Mesothelial cell of epicardium (in vitro differentiated cells): ENCODE measurements at regions not wholly inside any gene's neighbourhood (a gene's known extent, or its start where the extent isn't known, plus 50 kb on each side); places are given as distances from the start of the nearest gene placed in this dataset.

Source experiments
- DNase-seq, 2 experiments: peaks; one replicate each; pipeline ENCODE4 v3.0.0; 2021; ENCODE audit warnings: low spot score in 2 of 2; ENCODE audit not compliant: unreplicated experiment in 2 of 2
- H3K27ac Mint-ChIP-seq: 2 replicates; pipeline ENCODE4 v1.8.0; 2021; ENCODE audit warnings: mixed read lengths
- H3K27me3 Mint-ChIP-seq: 2 replicates; pipeline ENCODE4 v1.8.0; 2021; ENCODE audit warnings: low read depth, mixed read lengths
- H3K36me3 Mint-ChIP-seq: 2 replicates; pipeline ENCODE4 v1.8.0; 2021; ENCODE audit warnings: mixed read lengths
- H3K4me1 Mint-ChIP-seq: 2 replicates; pipeline ENCODE4 v1.8.0; 2021; ENCODE audit warnings: mixed read lengths
- H3K4me3 Mint-ChIP-seq: 2 replicates; pipeline ENCODE4 v1.8.0; 2021; ENCODE audit warnings: mild to moderate bottlenecking, moderate library complexity, mixed read lengths
- H3K9me3 Mint-ChIP-seq: 2 replicates; pipeline ENCODE4 v1.8.0; 2021; ENCODE audit warnings: mixed read lengths
- CTCF ChIP-seq: fragments of 200-600 bp; sonication (generic); IDR thresholded peaks from one replicate; pipeline ENCODE4 v1.5.0; 2021; ENCODE audit warnings: antibody characterized with exemption; ENCODE audit not compliant: unreplicated experiment

GRCh38 chr2:67982956-67983355, 79.8 kb downstream of the C1D start:
- Mint-ChIP-seq H3K36me3 (peaks cover 3% of the 10 kb centered on the region), H3K9me3 (peaks cover 9% of the 10 kb centered on the region), H3K4me1 (no peaks in the 10 kb centered on the region), H3K27ac (no peak overlapping the region), H3K27me3 (peaks cover 9% of the 10 kb centered on the region), H3K4me3 (no peak overlapping the region)
- TF ChIP-seq CTCF = no peak
- DNase-seq = no peak

GRCh38 chr2:67984600-67984999, 78.2 kb downstream of the C1D start:
- no peak overlapping the region for H3K27ac Mint-ChIP-seq
- H3K27me3 Mint-ChIP-seq = peaks cover 9% of the 10 kb centered on the region
- H3K36me3 Mint-ChIP-seq = peaks cover 3% of the 10 kb centered on the region
- no peaks in the 10 kb centered on the region for H3K4me1 Mint-ChIP-seq
- no peak for TF ChIP-seq CTCF
- DNase-seq = no peak
- H3K9me3 Mint-ChIP-seq = peaks cover 9% of the 10 kb centered on the region
- H3K4me3 Mint-ChIP-seq = no peak overlapping the region

GRCh38 chr2:67985586-67985985, 77.2 kb downstream of the C1D start:
- no peak for TF ChIP-seq CTCF
- peaks cover 3% of the 10 kb centered on the region for H3K36me3 Mint-ChIP-seq
- H3K9me3 Mint-ChIP-seq = peaks cover 9% of the 10 kb centered on the region
- H3K4me1 Mint-ChIP-seq = no peaks in the 10 kb centered on the region
- no peak overlapping the region for H3K4me3 Mint-ChIP-seq
- DNase-seq = no peak
- no peak overlapping the region for H3K27ac Mint-ChIP-seq
- peaks cover 9% of the 10 kb centered on the region for H3K27me3 Mint-ChIP-seq

- Mint-ChIP-seq H3K4me3 (no peak overlapping the region), H3K4me1 (no peaks in the 10 kb centered on the region)
Observed at GRCh38 chr2:67986258-67986657, 76.5 kb downstream of the C1D start.

More at GRCh38 chr2:67986258-67986657, 76.5 kb downstream of the C1D start:
- DNase-seq = no peak
- no peak for TF ChIP-seq CTCF
- peaks cover 16% of the 10 kb centered on the region for H3K27me3 Mint-ChIP-seq
- H3K27ac Mint-ChIP-seq = no peak overlapping the region
- H3K36me3 Mint-ChIP-seq = peaks cover 3% of the 10 kb centered on the region
- peaks cover 9% of the 10 kb centered on the region for H3K9me3 Mint-ChIP-seq
